HEK293 (cell line): ENCODE measurements at regions not wholly inside any gene's neighbourhood (a gene's known extent, or its start where the extent isn't known, plus 50 kb on each side); places are given as distances from the start of the nearest gene placed in this dataset.

Source experiments
- CTCF ChIP-seq: fragments of 450-650 bp; formaldehyde crosslinking; IDR thresholded peaks from 2 replicates; pipeline ENCODE4 v1.5.1; 2016; ENCODE audit warnings: missing biosample characterization, missing genetic modification characterization
- MZF1 ChIP-seq: fragments of 450-650 bp; formaldehyde crosslinking; IDR thresholded peaks from 2 replicates; pipeline ENCODE4 v1.5.1; 2017; ENCODE audit warnings: missing biosample characterization, missing genetic modification characterization, borderline replicate concordance
- SCRT1 ChIP-seq: fragments of 450-650 bp; formaldehyde crosslinking; IDR thresholded peaks from 2 replicates; pipeline ENCODE4 v1.5.1; 2016; ENCODE audit warnings: missing biosample characterization, missing genetic modification characterization, borderline replicate concordance
- SP3 ChIP-seq: fragments of 450-650 bp; formaldehyde crosslinking; IDR thresholded peaks from 2 replicates; pipeline ENCODE4 v1.5.1; 2016; ENCODE audit warnings: missing biosample characterization, missing genetic modification characterization
- TRIM28 ChIP-seq: IDR thresholded peaks from 2 replicates; pipeline ENCODE4 v1.6.1; 2011; ENCODE audit warnings: low read length, control low read depth, borderline replicate concordance
- ZBTB11 ChIP-seq: fragments of 450-650 bp; formaldehyde crosslinking; conservative IDR thresholded peaks from 2 replicates; pipeline ENCODE4 v1.5.1; 2016; ENCODE audit warnings: low read depth, missing biosample characterization, missing genetic modification characterization
- ZNF24 ChIP-seq: fragments of 450-650 bp; formaldehyde crosslinking; IDR thresholded peaks from 2 replicates; pipeline ENCODE4 v1.5.1; 2016; ENCODE audit warnings: missing biosample characterization, missing genetic modification characterization
- ZNF266 ChIP-seq: fragments of 450-650 bp; formaldehyde crosslinking; IDR thresholded peaks from 2 replicates; pipeline ENCODE4 v1.5.1; 2016; ENCODE audit warnings: missing biosample characterization, missing genetic modification characterization, low read depth
- ZNF280D ChIP-seq: fragments of 450-650 bp; formaldehyde crosslinking; IDR thresholded peaks from 2 replicates; pipeline ENCODE4 v1.5.1; 2016; ENCODE audit warnings: missing biosample characterization, missing genetic modification characterization
- ZNF292 ChIP-seq: fragments of 450-650 bp; formaldehyde crosslinking; IDR thresholded peaks from 2 replicates; pipeline ENCODE4 v1.5.1; 2016; ENCODE audit warnings: low read depth, missing biosample characterization, missing genetic modification characterization, borderline replicate concordance
- ZNF394 ChIP-seq: fragments of 450-650 bp; formaldehyde crosslinking; IDR thresholded peaks from 2 replicates; pipeline ENCODE4 v1.5.1; 2016; ENCODE audit warnings: missing biosample characterization, missing genetic modification characterization, mild to moderate bottlenecking, moderate library complexity, borderline replicate concordance
- ZNF76 ChIP-seq: fragments of 450-650 bp; formaldehyde crosslinking; IDR thresholded peaks from 2 replicates; pipeline ENCODE4; 2016; ENCODE audit warnings: low read depth, missing biosample characterization, missing genetic modification characterization, borderline replicate concordance
- ZNF776 ChIP-seq: fragments of 450-650 bp; formaldehyde crosslinking; IDR thresholded peaks from 2 replicates; pipeline ENCODE4 v1.5.0; 2017; ENCODE audit warnings: missing biosample characterization, missing genetic modification characterization, borderline replicate concordance

DNA sequence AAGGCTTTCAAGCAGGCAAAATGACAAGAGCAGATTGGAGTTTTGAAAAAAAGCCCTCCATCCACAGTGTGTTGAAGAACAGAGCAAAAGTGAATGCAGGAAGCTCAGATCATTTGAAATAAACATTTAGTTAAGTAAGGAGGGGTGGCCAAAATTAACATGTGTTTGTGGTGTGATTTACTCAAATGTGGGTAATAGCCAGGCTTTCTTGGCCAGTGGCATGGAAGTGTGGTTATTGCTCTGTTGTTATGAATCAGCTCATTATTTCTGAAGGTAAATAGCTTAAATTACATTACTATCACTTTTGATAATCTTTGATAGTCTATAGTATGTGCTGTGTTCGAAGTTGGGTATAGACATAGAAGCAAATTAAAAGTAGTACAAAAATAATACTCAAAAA is 485.9 kb downstream of the LMO4 start:
- TF ChIP-seq MZF1 (tag by site-specific recombination): no peak
- TF ChIP-seq CTCF (tag by site-specific recombination): no peak
- TF ChIP-seq ZNF266 (tag by site-specific recombination): no peak
- no peak for TF ChIP-seq SCRT1 (tag by site-specific recombination)
- TF ChIP-seq ZNF76 (tag by site-specific recombination): no peak
- TF ChIP-seq ZNF24: no peak
- TF ChIP-seq ZNF776 (tag by site-specific recombination): no peak
- TF ChIP-seq SP3: no peak
- no peak for TF ChIP-seq ZNF394 (tag by site-specific recombination)
- no peak for TF ChIP-seq ZNF280D (tag by site-specific recombination)
- TF ChIP-seq ZNF292: no peak
- TF ChIP-seq ZBTB11: no peak
- no peak for TF ChIP-seq TRIM28
